ENCODE measurements at regions not wholly inside any gene's neighbourhood (a gene's known extent, or its start where the extent isn't known, plus 50 kb on each side); places are given as distances from the start of the nearest gene placed in this dataset.

GRCh38 chr7:52285689-52286088, 749.7 kb upstream of the POM121L12 start:
- no peak for TF ChIP-seq RAD21 (IDR thresholded peaks at IDR 0.05; ENCODE audit: low read depth)
- TF ChIP-seq USF1 (IDR thresholded peaks at IDR 0.05), result no peak
- no peak for TF ChIP-seq MAX (IDR thresholded peaks at IDR 0.05)
- no peak for TF ChIP-seq EP300 (IDR thresholded peaks at IDR 0.05; ENCODE audit: borderline replicate concordance)
- TF ChIP-seq CEBPB (IDR thresholded peaks at IDR 0.05), result no peak
- TF ChIP-seq YY1 (IDR thresholded peaks at IDR 0.05; ENCODE audit: low read depth), result no peak
- TF ChIP-seq TAF1 (IDR thresholded peaks at IDR 0.05; ENCODE audit: low read depth), result no peak

All from Ishikawa (cell line).